SK-N-SH (cell line): ENCODE measurements at regions not wholly inside any gene's neighbourhood (a gene's known extent, or its start where the extent isn't known, plus 50 kb on each side); places are given as distances from the start of the nearest gene placed in this dataset.

ENCODE experiments used
- CTCF ChIA-PET: fragments of 300-600, 350-600 bp; formaldehyde crosslinking; extraction: SDS; loops from one replicate; lab custom pipeline; 2021; lab: Yijun Ruan, JAX
- POLR2A ChIA-PET: fragments of 350-600 bp; sonication (Branson Sonifier 250); formaldehyde crosslinking; extraction: SDS; loops from one replicate; lab custom pipeline; 2020; ENCODE audit warnings: antibody characterized with exemption, inconsistent platforms; lab: Yijun Ruan, JAX
- DNase-seq: peaks from one replicate; pipeline ENCODE4 v3.0.0; 2012
- H2AFZ ChIP-seq: fragments of 200-600 bp; sonication (generic); 2 replicates; pipeline ENCODE4 v1.8.1; 2016; ENCODE audit warnings: antibody characterized with exemption, mild to moderate bottlenecking, low read depth
- H3F3A ChIP-seq: fragments of 200-600 bp; sonication (generic); replicated peaks from 2 replicates; pipeline ENCODE3; 2016; ENCODE audit warnings: antibody characterized with exemption, mild to moderate bottlenecking; ENCODE audit not compliant: insufficient read depth
- H3K27ac ChIP-seq, 2 experiments: fragments of 200-500 bp in 1 of 2; fragments of 200-600 bp in 1 of 2; sonication (Bioruptor generic) in 1 of 2; sonication (generic), shearing (Covaris generic) in 1 of 2; 2 replicates each; pipeline versions ENCODE4 v1.5.1 to v1.6.1; 2014 to 2016; ENCODE audit warnings: low read depth in 2 of 2, inconsistent platforms in 1 of 2, low read length in 1 of 2, mild to moderate bottlenecking in 1 of 2, mixed read lengths in 1 of 2
- H3K27me3 ChIP-seq: fragments of 200-600 bp; sonication (generic), shearing (Covaris generic); 2 replicates; pipeline ENCODE4 v1.6.1; 2016; ENCODE audit warnings: mixed run types; ENCODE audit not compliant: insufficient read depth
- H3K36me3 ChIP-seq, 2 experiments: fragments of 200-500 bp in 1 of 2; fragments of 200-600 bp in 1 of 2; sonication (Bioruptor generic) in 1 of 2; sonication (generic) in 1 of 2; replicated peaks in 1 of 2; 2 replicates each; pipeline versions ENCODE3 to v1.5.1; 2014 to 2016; ENCODE audit warnings: low read length in 1 of 2, mild to moderate bottlenecking in 1 of 2; ENCODE audit not compliant: insufficient read depth in 2 of 2, control insufficient read depth in 1 of 2
- H3K4me1 ChIP-seq, 2 experiments: fragments of 200-500 bp in 1 of 2; fragments of 200-600 bp in 1 of 2; sonication (Bioruptor generic) in 1 of 2; sonication (generic), shearing (Covaris generic) in 1 of 2; 2 replicates each; pipeline versions ENCODE4 v1.5.1 to v1.6.1; 2014 to 2016; ENCODE audit warnings: low read depth in 1 of 2, low read length in 1 of 2, mixed run types in 1 of 2; ENCODE audit not compliant: insufficient read depth in 2 of 2, control insufficient read depth in 1 of 2
- H3K4me2 ChIP-seq: fragments of 200-600 bp; sonication (generic), shearing (Covaris generic); 2 replicates; pipeline ENCODE4 v1.6.1; 2017; ENCODE audit warnings: mixed run types
- H3K4me3 ChIP-seq, 2 experiments: fragments of 200-500 bp in 1 of 2; fragments of 200-600 bp in 1 of 2; sonication (Bioruptor generic) in 1 of 2; sonication (generic), shearing (Covaris generic) in 1 of 2; 2 replicates each; pipeline versions ENCODE4 v1.5.1 to v1.8.1; 2014 to 2016; ENCODE audit warnings: low read depth in 2 of 2, inconsistent platforms in 1 of 2, low read length in 1 of 2, mild to moderate bottlenecking in 1 of 2, mixed read lengths in 1 of 2, moderate library complexity in 1 of 2
- H3K79me2 ChIP-seq: fragments of 200-600 bp; sonication (generic); 2 replicates; pipeline ENCODE4 v1.8.1; 2017; ENCODE audit warnings: mild to moderate bottlenecking; ENCODE audit not compliant: insufficient read depth
- H3K9ac ChIP-seq: fragments of 200-600 bp; sonication (generic); 2 replicates; pipeline ENCODE4 v1.6.1; 2017; ENCODE audit warnings: mixed run types
- H3K9me2 ChIP-seq: fragments of 200-600 bp; sonication (generic); 2 replicates; pipeline ENCODE4 v1.6.1; 2017; ENCODE audit warnings: mixed run types
- H3K9me3 ChIP-seq: fragments of 200-600 bp; sonication (generic); 2 replicates; pipeline ENCODE4 v1.6.1; 2017; ENCODE audit warnings: mixed run types, mild to moderate bottlenecking, moderate library complexity
- H4K20me1 ChIP-seq: fragments of 200-600 bp; sonication (generic); 2 replicates; pipeline ENCODE4 v1.6.1; 2017; ENCODE audit warnings: mild to moderate bottlenecking, mixed run types; ENCODE audit not compliant: insufficient read depth
- CHD2 ChIP-seq: fragments of 150-350 bp; IDR thresholded peaks from 2 replicates; pipeline ENCODE4 v1.6.1; 2018; ENCODE audit warnings: low read length; ENCODE audit not compliant: partially characterized antibody
- EP300 ChIP-seq, 2 experiments: IDR thresholded peaks; 2 replicates each; pipeline versions ENCODE4 v1.4.0 to v1.6.1; 2012; ENCODE audit warnings: borderline replicate concordance in 1 of 2, low read depth in 1 of 2, low read length in 1 of 2
- EZH2phosphoT487 ChIP-seq: fragments of 200-600 bp; sonication (generic); IDR thresholded peaks from 2 replicates; pipeline ENCODE4 v1.6.1; 2017; ENCODE audit warnings: low read depth, mixed run types, mild to moderate bottlenecking, antibody characterized with exemption, moderate library complexity, borderline replicate concordance
- FOXJ3 ChIP-seq: sonication (generic); formaldehyde crosslinking; IDR thresholded peaks from 2 replicates; pipeline ENCODE4 v1.5.1; 2020; ENCODE audit warnings: mild to moderate bottlenecking, missing genetic modification reagents
- GABPA ChIP-seq: IDR thresholded peaks from 2 replicates; pipeline ENCODE4 v1.4.0; 2012; ENCODE audit warnings: low read depth, mild to moderate bottlenecking
- JUND ChIP-seq: IDR thresholded peaks from 2 replicates; pipeline ENCODE4 v1.4.0; 2012
- NRF1 ChIP-seq: IDR thresholded peaks from 2 replicates; pipeline ENCODE4 v1.6.1; 2012; ENCODE audit warnings: low read depth, mild to moderate bottlenecking, low read length
- SIN3A ChIP-seq: IDR thresholded peaks from 2 replicates; pipeline ENCODE4 v1.6.1; 2012; ENCODE audit warnings: low read depth, mild to moderate bottlenecking, low read length, moderate library complexity, borderline replicate concordance
- SMC3 ChIP-seq: IDR thresholded peaks from 2 replicates; pipeline ENCODE4 v1.6.1; 2012; ENCODE audit warnings: low read depth, low read length, improper control_type of control experiment
- TEAD4 ChIP-seq: IDR thresholded peaks from 2 replicates; pipeline ENCODE4 v1.4.0; 2012; ENCODE audit warnings: mild to moderate bottlenecking, borderline replicate concordance; ENCODE audit not compliant: insufficient read depth
- WGBS: methylation state at CpG from one replicate; pipeline ENCODE4 v1.1.6; 2017; ENCODE audit warnings: low lambda C conversion rate; 5-methylcytosine and 5-hydroxymethylcytosine counted together
- TF ChIP-seq, protein P1 (sequence below): IDR thresholded peaks from 2 replicates; pipeline ENCODE4; 2012
- TF ChIP-seq, protein P2 (sequence below): fragments of 200-600 bp; sonication (generic); IDR thresholded peaks from 2 replicates; pipeline ENCODE4 v1.6.1; 2017; ENCODE audit warnings: antibody characterized with exemption, mild to moderate bottlenecking, moderate library complexity

DNA sequence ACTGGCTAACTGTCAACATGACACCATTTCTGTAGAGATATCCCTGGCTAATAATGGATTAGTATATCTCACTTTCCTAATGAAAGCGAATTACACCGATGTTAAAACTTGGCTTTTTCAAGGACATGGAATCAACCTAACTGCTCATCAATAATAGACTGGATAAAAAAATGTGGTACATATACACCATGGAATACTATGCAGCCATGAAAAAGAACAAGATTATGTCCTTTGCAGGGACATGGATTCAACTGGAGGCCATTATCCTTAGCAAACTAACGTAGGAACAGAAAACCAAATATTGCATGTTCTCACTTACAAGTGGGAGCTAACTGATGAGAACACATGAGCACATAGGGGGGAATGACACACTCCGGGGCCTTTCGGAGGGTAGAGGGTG, 62.6 kb downstream of the ZIC1 start:
- Histone ChIP-seq H3K4me2 (no peak overlapping the region), H3K27ac (no peak overlapping the region), H3K79me2 (no peaks in the 10 kb centered on the region), H3F3A (no peaks in the 10 kb centered on the region), H3K36me3 (no peaks in the 10 kb centered on the region), H2AFZ (no peak overlapping the region), H3K9me3 (no peaks in the 10 kb centered on the region), H4K20me1 (no peaks in the 10 kb centered on the region), H3K4me3 (no peak overlapping the region), H3K27me3 (no peaks in the 10 kb centered on the region), H3K9me2 (no peaks in the 10 kb centered on the region), H3K9ac (no peak overlapping the region), H3K4me1 (no peaks in the 10 kb centered on the region)
- CTCF ChIA-PET = no interaction called here
- DNase-seq = no peak
- WGBS = 38% methylated on average over 5 of the region's 5 CpGs
- POLR2A ChIA-PET = no interaction called here
- TF ChIP-seq SMC3 (no peak), TEAD4 (no peak), CHD2 (no peak), FOXJ3 (no peak)

DNA sequence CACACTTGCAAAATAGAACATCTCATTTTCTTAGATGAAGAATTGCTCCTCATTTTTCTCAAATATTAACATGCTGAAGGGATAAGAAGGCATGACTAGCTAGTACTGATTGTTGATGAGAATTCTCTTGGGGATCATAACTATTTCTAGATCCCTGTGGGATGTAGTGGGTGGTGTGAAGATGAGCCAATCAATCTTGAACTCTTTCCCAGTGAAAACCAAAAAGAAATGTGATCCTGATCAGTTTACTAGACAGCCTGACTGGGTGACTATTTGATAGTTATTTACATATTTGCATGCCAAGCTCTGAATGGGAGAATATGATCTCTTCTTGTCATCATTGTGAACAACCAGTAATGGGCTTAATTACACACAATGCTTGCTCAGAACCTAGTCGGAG, 63.7 kb downstream of the ZIC1 start:
- CTCF ChIA-PET = no interaction called here
- 17% methylated on average over 1 of the region's 1 CpG for WGBS
- H3K9ac ChIP-seq = no peak overlapping the region
- no peak for DNase-seq
- H3K9me2 ChIP-seq = no peaks in the 10 kb centered on the region
- H3K36me3 ChIP-seq = no peaks in the 10 kb centered on the region
- no peak overlapping the region for H2AFZ ChIP-seq
- no peaks in the 10 kb centered on the region for H3F3A ChIP-seq
- no peaks in the 10 kb centered on the region for H3K4me1 ChIP-seq
- POLR2A ChIA-PET = no interaction called here
- H3K27me3 ChIP-seq = no peaks in the 10 kb centered on the region
- TF ChIP-seq SIN3A (no peak), EP300 (IDR thresholded peaks at IDR 0.05; ENCODE audit: borderline replicate concordance in 1 of 2, low read depth in 1 of 2, low read length in 1 of 2) (no peak), TEAD4 (no peak), NRF1 (no peak), EZH2phosphoT487 (no peak), JUND (no peak), GABPA (no peak)
- TF ChIP-seq, protein P1, sequence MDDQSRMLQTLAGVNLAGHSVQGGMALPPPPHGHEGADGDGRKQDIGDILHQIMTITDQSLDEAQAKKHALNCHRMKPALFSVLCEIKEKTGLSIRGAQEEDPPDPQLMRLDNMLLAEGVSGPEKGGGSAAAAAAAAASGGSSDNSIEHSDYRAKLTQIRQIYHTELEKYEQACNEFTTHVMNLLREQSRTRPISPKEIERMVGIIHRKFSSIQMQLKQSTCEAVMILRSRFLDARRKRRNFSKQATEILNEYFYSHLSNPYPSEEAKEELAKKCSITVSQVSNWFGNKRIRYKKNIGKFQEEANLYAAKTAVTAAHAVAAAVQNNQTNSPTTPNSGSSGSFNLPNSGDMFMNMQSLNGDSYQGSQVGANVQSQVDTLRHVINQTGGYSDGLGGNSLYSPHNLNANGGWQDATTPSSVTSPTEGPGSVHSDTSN = no peak
- TF ChIP-seq, protein P2, sequence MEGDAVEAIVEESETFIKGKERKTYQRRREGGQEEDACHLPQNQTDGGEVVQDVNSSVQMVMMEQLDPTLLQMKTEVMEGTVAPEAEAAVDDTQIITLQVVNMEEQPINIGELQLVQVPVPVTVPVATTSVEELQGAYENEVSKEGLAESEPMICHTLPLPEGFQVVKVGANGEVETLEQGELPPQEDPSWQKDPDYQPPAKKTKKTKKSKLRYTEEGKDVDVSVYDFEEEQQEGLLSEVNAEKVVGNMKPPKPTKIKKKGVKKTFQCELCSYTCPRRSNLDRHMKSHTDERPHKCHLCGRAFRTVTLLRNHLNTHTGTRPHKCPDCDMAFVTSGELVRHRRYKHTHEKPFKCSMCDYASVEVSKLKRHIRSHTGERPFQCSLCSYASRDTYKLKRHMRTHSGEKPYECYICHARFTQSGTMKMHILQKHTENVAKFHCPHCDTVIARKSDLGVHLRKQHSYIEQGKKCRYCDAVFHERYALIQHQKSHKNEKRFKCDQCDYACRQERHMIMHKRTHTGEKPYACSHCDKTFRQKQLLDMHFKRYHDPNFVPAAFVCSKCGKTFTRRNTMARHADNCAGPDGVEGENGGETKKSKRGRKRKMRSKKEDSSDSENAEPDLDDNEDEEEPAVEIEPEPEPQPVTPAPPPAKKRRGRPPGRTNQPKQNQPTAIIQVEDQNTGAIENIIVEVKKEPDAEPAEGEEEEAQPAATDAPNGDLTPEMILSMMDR = no peak
- no peak overlapping the region for H3K4me3 ChIP-seq
- no peaks in the 10 kb centered on the region for H4K20me1 ChIP-seq
- H3K4me2 ChIP-seq = no peak overlapping the region
- no peaks in the 10 kb centered on the region for H3K79me2 ChIP-seq
- no peak overlapping the region for H3K27ac ChIP-seq
- no peaks in the 10 kb centered on the region for H3K9me3 ChIP-seq
